ENCODE measurements at regions not wholly inside any gene's neighbourhood (a gene's known extent, or its start where the extent isn't known, plus 50 kb on each side); places are given as distances from the start of the nearest gene placed in this dataset.

- no peak overlapping the region for H3K4me3 ChIP-seq (ENCODE audit: low read depth, low read length)
- ChIA-PET CTCF (interaction anchor here (0.6 to 1.5 kb wide), 2 partner anchors 40 to 432 kb away, joined by 3 to 4 read pairs; no protein-coding TSS in a partner anchor), POLR2A (no interaction called here)
- TF ChIP-seq, protein P1, sequence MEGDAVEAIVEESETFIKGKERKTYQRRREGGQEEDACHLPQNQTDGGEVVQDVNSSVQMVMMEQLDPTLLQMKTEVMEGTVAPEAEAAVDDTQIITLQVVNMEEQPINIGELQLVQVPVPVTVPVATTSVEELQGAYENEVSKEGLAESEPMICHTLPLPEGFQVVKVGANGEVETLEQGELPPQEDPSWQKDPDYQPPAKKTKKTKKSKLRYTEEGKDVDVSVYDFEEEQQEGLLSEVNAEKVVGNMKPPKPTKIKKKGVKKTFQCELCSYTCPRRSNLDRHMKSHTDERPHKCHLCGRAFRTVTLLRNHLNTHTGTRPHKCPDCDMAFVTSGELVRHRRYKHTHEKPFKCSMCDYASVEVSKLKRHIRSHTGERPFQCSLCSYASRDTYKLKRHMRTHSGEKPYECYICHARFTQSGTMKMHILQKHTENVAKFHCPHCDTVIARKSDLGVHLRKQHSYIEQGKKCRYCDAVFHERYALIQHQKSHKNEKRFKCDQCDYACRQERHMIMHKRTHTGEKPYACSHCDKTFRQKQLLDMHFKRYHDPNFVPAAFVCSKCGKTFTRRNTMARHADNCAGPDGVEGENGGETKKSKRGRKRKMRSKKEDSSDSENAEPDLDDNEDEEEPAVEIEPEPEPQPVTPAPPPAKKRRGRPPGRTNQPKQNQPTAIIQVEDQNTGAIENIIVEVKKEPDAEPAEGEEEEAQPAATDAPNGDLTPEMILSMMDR (IDR thresholded peaks at IDR 0.05; ENCODE audit: insufficient read depth, low read length, missing control alignments): no peak
- DNase-seq (ENCODE audit: low read depth, low spot score): no peak
Measured at GRCh38 chr3:146777941-146778340, 172.8 kb upstream of the PLSCR5 start.

DNA sequence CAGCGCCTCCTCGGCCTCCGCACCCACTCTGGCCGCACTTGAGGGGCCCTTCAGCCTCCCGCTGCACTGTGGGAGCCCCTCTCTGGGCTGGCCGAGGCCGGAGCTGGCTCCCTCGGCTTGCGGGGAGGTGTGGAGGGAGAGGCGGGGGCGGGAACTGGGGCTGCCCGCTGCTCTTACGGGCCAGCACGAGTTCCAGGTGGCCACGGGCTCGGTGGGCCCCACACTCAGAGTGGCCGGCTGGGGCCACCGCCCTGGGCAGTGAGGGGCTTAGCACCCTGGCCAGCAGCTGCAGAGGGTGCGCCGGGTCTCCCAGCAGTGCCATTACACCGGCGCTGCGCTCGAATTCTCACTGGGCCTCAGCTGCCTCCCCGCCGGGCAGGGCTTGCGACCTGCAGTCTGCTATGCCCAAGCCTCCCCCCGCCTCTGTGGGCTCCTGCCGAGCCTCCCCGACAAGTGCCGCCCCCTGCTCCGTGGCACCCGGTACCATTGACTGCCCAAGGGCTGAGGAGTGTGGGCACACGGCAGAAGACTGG lies 167.1 kb upstream of the PLSCR5 start:
- no peak for DNase-seq (ENCODE audit: low read depth, low spot score)
- CTCF ChIA-PET: no interaction called here
- TF ChIP-seq, protein P1 (IDR thresholded peaks at IDR 0.05; ENCODE audit: insufficient read depth, low read length, missing control alignments): no peak
- no peak overlapping the region for H3K4me3 ChIP-seq (ENCODE audit: low read depth, low read length)
- POLR2A ChIA-PET: no interaction called here

DNA sequence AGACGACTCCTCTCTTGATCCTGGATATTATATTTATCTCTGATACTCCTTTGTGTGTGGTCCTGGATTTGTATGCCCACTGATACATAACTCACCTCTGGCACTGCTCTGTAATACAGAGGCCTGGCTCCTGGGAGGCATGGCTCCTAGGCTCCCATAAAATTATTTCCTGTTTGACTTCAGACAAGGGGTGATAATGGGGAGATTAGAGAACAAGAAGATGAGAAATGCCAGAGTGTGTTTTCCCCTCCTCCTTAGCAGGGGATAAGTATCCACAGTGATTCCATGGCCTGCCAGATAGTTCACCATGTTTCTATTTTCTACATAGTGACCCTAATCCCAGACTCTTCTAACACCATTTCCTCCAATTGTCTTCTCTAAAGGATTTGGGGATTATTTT lies 165.7 kb upstream of the PLSCR5 start:
- H3K4me3 ChIP-seq (ENCODE audit: low read depth, low read length): no peak overlapping the region
- TF ChIP-seq, protein P1 (IDR thresholded peaks at IDR 0.05; ENCODE audit: insufficient read depth, low read length, missing control alignments): no peak
- ChIA-PET POLR2A (no interaction called here), CTCF (no interaction called here)
- DNase-seq (ENCODE audit: low read depth, low spot score): no peak

GRCh38 chr3:146770301-146770700 lies 165.2 kb upstream of the PLSCR5 start:
- POLR2A ChIA-PET: no interaction called here
- no peak overlapping the region for H3K4me3 ChIP-seq (ENCODE audit: low read depth, low read length)
- no peak for DNase-seq (ENCODE audit: low read depth, low spot score)
- TF ChIP-seq, protein P1 (IDR thresholded peaks at IDR 0.05; ENCODE audit: insufficient read depth, low read length, missing control alignments): no peak
- CTCF ChIA-PET: no interaction called here

DNA sequence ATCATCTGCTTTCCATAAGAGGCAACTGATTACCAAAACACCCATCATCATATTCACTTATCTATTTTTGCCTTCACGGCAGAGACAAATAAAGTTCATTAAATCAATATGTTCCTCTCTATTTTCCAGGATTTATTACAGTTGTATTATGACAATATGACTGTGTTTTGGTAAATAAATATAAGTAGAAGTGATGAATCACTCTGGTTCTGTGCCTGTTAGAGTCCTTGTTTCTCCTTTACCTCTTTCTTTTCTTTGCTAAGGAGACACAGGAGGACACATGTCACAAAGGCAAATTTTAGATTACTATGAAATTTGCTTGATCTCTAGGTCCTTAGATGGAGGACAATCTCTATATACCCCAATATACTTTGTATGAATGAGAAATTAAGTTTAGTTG lies 152.6 kb upstream of the PLSCR5 start:
- DNase-seq (ENCODE audit: low read depth, low spot score): no peak
- TF ChIP-seq, protein P1 (IDR thresholded peaks at IDR 0.05; ENCODE audit: insufficient read depth, low read length, missing control alignments): no peak
- CTCF ChIA-PET: no interaction called here
- POLR2A ChIA-PET: no interaction called here
- H3K4me3 ChIP-seq (ENCODE audit: low read depth, low read length): no peak overlapping the region

GRCh38 chr3:146750196-146750595 lies 145.1 kb upstream of the PLSCR5 start:
- TF ChIP-seq, protein P1 (IDR thresholded peaks at IDR 0.05; ENCODE audit: insufficient read depth, low read length, missing control alignments): no peak
- ChIA-PET POLR2A (interaction anchor here (0.5 kb wide), 1 partner anchor 55 kb away, joined by 3 read pairs; no protein-coding TSS in a partner anchor), CTCF (interaction anchor here (0.9 to 5.1 kb wide), 4 partner anchors 68 to 1327 kb away, joined by 4 to 47 read pairs (median 6); no protein-coding TSS in a partner anchor)
- peak; percentile 23 for DNase-seq (ENCODE audit: low read depth, low spot score)
- H3K4me3 ChIP-seq (ENCODE audit: low read depth, low read length): no peak overlapping the region

Data from AG04449 (cell line).